ENCODE measurements at regions not wholly inside any gene's neighbourhood (a gene's known extent, or its start where the extent isn't known, plus 50 kb on each side); places are given as distances from the start of the nearest gene placed in this dataset.

DNA sequence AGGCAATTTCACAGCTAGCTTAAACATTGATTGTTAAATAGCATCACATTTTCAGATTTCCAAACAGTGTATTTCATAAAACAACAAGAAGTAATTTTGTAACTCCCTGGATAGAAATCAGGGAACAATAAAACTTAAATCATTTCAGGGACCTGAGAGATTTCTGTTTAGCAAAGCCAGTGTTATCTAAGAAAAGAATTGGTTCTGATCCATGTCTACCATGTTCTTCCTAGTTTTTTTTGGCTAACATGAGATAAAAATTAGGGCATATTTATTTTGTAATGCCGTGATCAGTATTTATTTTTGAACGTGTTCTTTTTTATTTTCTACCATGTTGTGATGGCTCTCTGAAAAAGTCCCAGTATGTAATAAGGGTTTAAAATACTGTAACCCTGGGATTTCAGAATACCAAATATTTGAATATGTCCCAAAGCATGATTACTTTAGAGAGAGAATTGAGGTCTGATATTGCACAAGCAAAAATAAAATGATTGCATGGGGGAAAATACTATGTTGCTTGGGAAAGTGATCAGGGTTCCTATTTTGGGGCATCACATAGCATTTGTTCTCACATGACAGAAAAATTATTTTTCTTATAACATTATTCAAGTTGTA, 188.7 kb upstream of the CEP162 start:
- no peak overlapping the region for H2AFZ ChIP-seq (ENCODE audit: low read depth)
- ChIA-PET POLR2A (no interaction called here), CTCF (interaction anchor here (0.6 kb wide), 1 partner anchor 151 kb away, joined by 3 read pairs; no protein-coding TSS in a partner anchor)
- H3K27ac ChIP-seq (ENCODE audit: low read depth in 2 of 2, low read length in 1 of 2): no peak overlapping the region
- no peak overlapping the region for H3K4me3 ChIP-seq (ENCODE audit: low read depth in 2 of 2, low read length in 1 of 2)
- no peaks in the 10 kb centered on the region for H3K36me3 ChIP-seq (replicated peaks in 1 of 2; ENCODE audit: control insufficient read depth in 1 of 2, insufficient read depth in 2 of 2, low read length in 1 of 2)
- H3K27me3 ChIP-seq (ENCODE audit: insufficient read depth): peaks cover 12% of the 10 kb centered on the region; the same call in 1 of the 2 replicates
- H3F3A ChIP-seq (replicated peaks; ENCODE audit: insufficient read depth): no peaks in the 10 kb centered on the region
- 86% methylated on average over 2 of the region's 2 CpGs for WGBS (ENCODE audit: low lambda C conversion rate)
- DNase-seq: no peak
- no peaks in the 10 kb centered on the region; a peak in 2 of 4 replicates for H3K4me1 ChIP-seq (ENCODE audit: control insufficient read depth in 1 of 2, insufficient read depth in 2 of 2, low read depth in 1 of 2, low read length in 1 of 2)
- no peaks in the 10 kb centered on the region for H4K20me1 ChIP-seq (ENCODE audit: insufficient read depth)
- no peaks in the 10 kb centered on the region for H3K79me2 ChIP-seq (ENCODE audit: insufficient read depth)
- no peaks in the 10 kb centered on the region for H3K9me3 ChIP-seq
- no peak overlapping the region for H3K9ac ChIP-seq
- TF ChIP-seq ELF1 (IDR thresholded peaks at IDR 0.05) (no peak), FOXM1 (IDR thresholded peaks at IDR 0.05; ENCODE audit: low read depth) (no peak), RFX5 (IDR thresholded peaks at IDR 0.05; ENCODE audit: low read length) (no peak), MEF2A (IDR thresholded peaks at IDR 0.05; ENCODE audit: borderline replicate concordance, low read depth) (no peak), RAD21 (IDR thresholded peaks at IDR 0.05; ENCODE audit: low read length) (no peak), ZBTB33 (IDR thresholded peaks at IDR 0.05; ENCODE audit: borderline replicate concordance, low read depth) (no peak), FOXJ3 (CRISPR knock-in tag; IDR thresholded peaks at IDR 0.05) (no peak), TEAD4 (IDR thresholded peaks at IDR 0.05; ENCODE audit: borderline replicate concordance, insufficient read depth) (no peak), CTCF (IDR thresholded peaks at IDR 0.05) (no peak), MXI1 (IDR thresholded peaks at IDR 0.05; ENCODE audit: low read depth, low read length) (no peak), TAF1 (IDR thresholded peaks at IDR 0.05; ENCODE audit: borderline replicate concordance, low read depth, low read length) (no peak), RCOR1 (IDR thresholded peaks at IDR 0.05; ENCODE audit: low read length) (no peak), YY1 (IDR thresholded peaks at IDR 0.05; ENCODE audit: low read depth) (no peak)
- TF ChIP-seq, protein P1, sequence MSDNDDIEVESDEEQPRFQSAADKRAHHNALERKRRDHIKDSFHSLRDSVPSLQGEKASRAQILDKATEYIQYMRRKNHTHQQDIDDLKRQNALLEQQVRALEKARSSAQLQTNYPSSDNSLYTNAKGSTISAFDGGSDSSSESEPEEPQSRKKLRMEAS (IDR thresholded peaks at IDR 0.05; ENCODE audit: low read depth): no peak
- TF ChIP-seq, protein P2, sequence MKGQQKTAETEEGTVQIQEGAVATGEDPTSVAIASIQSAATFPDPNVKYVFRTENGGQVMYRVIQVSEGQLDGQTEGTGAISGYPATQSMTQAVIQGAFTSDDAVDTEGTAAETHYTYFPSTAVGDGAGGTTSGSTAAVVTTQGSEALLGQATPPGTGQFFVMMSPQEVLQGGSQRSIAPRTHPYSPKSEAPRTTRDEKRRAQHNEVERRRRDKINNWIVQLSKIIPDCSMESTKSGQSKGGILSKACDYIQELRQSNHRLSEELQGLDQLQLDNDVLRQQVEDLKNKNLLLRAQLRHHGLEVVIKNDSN (IDR thresholded peaks at IDR 0.05; ENCODE audit: borderline replicate concordance, low read depth): no peak
- H3K9me2 ChIP-seq: no peaks in the 10 kb centered on the region
- no peak overlapping the region for H3K4me2 ChIP-seq
